ENCODE measurements at regions not wholly inside any gene's neighbourhood (a gene's known extent, or its start where the extent isn't known, plus 50 kb on each side); places are given as distances from the start of the nearest gene placed in this dataset.

GRCh38 chr6:41413250-41413649 is 77.8 kb downstream of the NCR2 start:
- H3K27ac ChIP-seq (ENCODE audit: insufficient read depth, low read length), result no peak overlapping the region
- no peak overlapping the region for H3K4me2 ChIP-seq (ENCODE audit: low read depth, low read length)
- no peak overlapping the region for H2AK9ac ChIP-seq (replicated peaks; ENCODE audit: low read depth, low read length, poor library complexity)
- H3K36me3 ChIP-seq (ENCODE audit: control insufficient read depth, insufficient read depth, low read length), result no peaks in the 10 kb centered on the region
- intact Hi-C loops (cut with micrococcal nuclease) (no loop called here), dilution Hi-C loops (cut with HindIII; ENCODE audit: low sequenced_read_pairs, unreplicated experiment) (no loop called here), in situ Hi-C loops (cut with MboI; ENCODE audit: low sequenced_read_pairs) (no loop called here)
- no peak overlapping the region for H2BK120ac ChIP-seq (ENCODE audit: low read depth, low read length)
- H3K9me1 ChIP-seq (ENCODE audit: insufficient read depth, low read length), result no peaks in the 10 kb centered on the region
- POLR2A ChIA-PET (ENCODE audit: unreplicated experiment), result no interaction called here
- H3K56ac ChIP-seq (ENCODE audit: extremely low read depth, insufficient read depth, low read length), result no peak overlapping the region
- H2BK20ac ChIP-seq (ENCODE audit: low read depth, low read length), result no peak overlapping the region
- H4K20me1 ChIP-seq (ENCODE audit: insufficient read depth, low read length), result no peaks in the 10 kb centered on the region
- no peak overlapping the region for H2BK5ac ChIP-seq (ENCODE audit: low read depth, low read length, poor library complexity, severe bottlenecking)
- no peak for DNase-seq
- no peak overlapping the region for H3K23ac ChIP-seq (ENCODE audit: low read depth, low read length)
- H3K9ac ChIP-seq (ENCODE audit: low read depth, low read length), result no peak overlapping the region
- no peak overlapping the region for H2AK5ac ChIP-seq (ENCODE audit: low read depth, low read length)
- H3K4ac ChIP-seq (ENCODE audit: low read depth, low read length), result no peak overlapping the region
- CTCF ChIA-PET, result no interaction called here
- H4K8ac ChIP-seq (ENCODE audit: low read depth in 2 of 2, low read length in 2 of 2), result no peak overlapping the region
- no peak overlapping the region for H2AFZ ChIP-seq (replicated peaks; ENCODE audit: low read length, poor library complexity)
- H3K14ac ChIP-seq (replicated peaks; ENCODE audit: low read depth, low read length), result no peak overlapping the region
- peaks cover 69% of the 10 kb centered on the region for H3K27me3 ChIP-seq (ENCODE audit: control insufficient read depth, insufficient read depth, low read length)
- BruUV-seq (replicated peaks), result no TSS peak
- H3K79me1 ChIP-seq (ENCODE audit: low read depth in 1 of 2, low read length in 2 of 2), result no peaks in the 10 kb centered on the region
- H4K91ac ChIP-seq (ENCODE audit: insufficient read depth, low read depth, low read length), result no peak overlapping the region
- no peak overlapping the region for H3K18ac ChIP-seq (ENCODE audit: low read depth, low read length)
- no CpG with 5 or more reads among the region's 11 CpGs for WGBS, 2 experiments (ENCODE audit: extremely low coverage in 2 of 2, insufficient read length in 1 of 2)
- H3K4me3 ChIP-seq (ENCODE audit: insufficient read depth, low read depth, low read length), result no peak overlapping the region
- H3K9me3 ChIP-seq (ENCODE audit: control insufficient read depth, insufficient read depth, low read length), result no peaks in the 10 kb centered on the region
- no peak for ATAC-seq (ENCODE audit: low read depth)
- no peak overlapping the region for H2BK15ac ChIP-seq (ENCODE audit: low read depth, low read length)
- no peaks in the 10 kb centered on the region for H3K4me1 ChIP-seq (ENCODE audit: control insufficient read depth, insufficient read depth, low read length)
- H4K5ac ChIP-seq (ENCODE audit: low read depth, low read length), result no peak overlapping the region
- TF ChIP-seq MAZ (IDR thresholded peaks at IDR 0.05; ENCODE audit: borderline replicate concordance, low read depth, low read length) (no peak), MAFK (IDR thresholded peaks at IDR 0.05; ENCODE audit: low read depth, low read length) (no peak), RFX5 (IDR thresholded peaks at IDR 0.05; ENCODE audit: low read depth, low read length) (no peak), POLR2A (IDR thresholded peaks at IDR 0.05; ENCODE audit: low read depth, low read length) (no peak), ELK1 (IDR thresholded peaks at IDR 0.05; ENCODE audit: borderline replicate concordance, low read depth, low read length) (no peak), CHD1 (IDR thresholded peaks at IDR 0.05; ENCODE audit: low read depth, low read length) (no peak), USF2 (IDR thresholded peaks at IDR 0.05; ENCODE audit: low read depth, low read length) (no peak), SMC3 (IDR thresholded peaks at IDR 0.05; ENCODE audit: low read depth, low read length) (no peak)

Data from IMR-90 (cell line).